H1 (cell line): ENCODE measurements at regions not wholly inside any gene's neighbourhood (a gene's known extent, or its start where the extent isn't known, plus 50 kb on each side); places are given as distances from the start of the nearest gene placed in this dataset.

Experiments used
- ATF2 ChIP-seq: IDR thresholded peaks from 2 replicates; pipeline ENCODE4 v1.6.1; 2012; ENCODE audit warnings: low read length, inconsistent platforms
- CTCF ChIP-seq, 3 experiments: IDR thresholded peaks; 1 replicate in 2 of 3; 2 replicates in 1 of 3; pipeline versions ENCODE4 v1.5.1 to v1.6.1; 2011; ENCODE audit warnings: low read length in 3 of 3, mild to moderate bottlenecking in 3 of 3, inconsistent platforms in 2 of 3, low read depth in 1 of 3, moderate library complexity in 1 of 3; ENCODE audit not compliant: insufficient read depth in 1 of 3; ENCODE audit errors: control extremely low read depth in 1 of 3
- EGR1 ChIP-seq: IDR thresholded peaks from 2 replicates; pipeline ENCODE4 v1.6.1; 2011; ENCODE audit warnings: low read depth, low read length, borderline replicate concordance
- POLR2A ChIP-seq, 2 experiments: IDR thresholded peaks; 1 replicate in 1 of 2; 2 replicates in 1 of 2; pipeline ENCODE4 v1.6.1; 2011; ENCODE audit warnings: low read depth in 2 of 2, low read length in 2 of 2, mild to moderate bottlenecking in 2 of 2; ENCODE audit errors: control extremely low read depth in 1 of 2
- POLR2AphosphoS5 ChIP-seq: IDR thresholded peaks from 2 replicates; pipeline ENCODE4 v1.6.1; 2011; ENCODE audit warnings: low read depth, low read length
- RAD21 ChIP-seq, 2 experiments: IDR thresholded peaks in 1 of 2; conservative IDR thresholded peaks in 1 of 2; 2 replicates each; pipeline ENCODE4 v1.6.1; 2011; ENCODE audit warnings: low read depth in 2 of 2, low read length in 2 of 2, improper control_type of control experiment in 1 of 2, inconsistent platforms in 1 of 2, mild to moderate bottlenecking in 1 of 2, moderate library complexity in 1 of 2
- SAP30 ChIP-seq: fragments of 300-600 bp; sonication (generic); IDR thresholded peaks from 2 replicates; pipeline ENCODE4 v1.7.1; 2012; ENCODE audit warnings: low read length, moderate library complexity, mild to moderate bottlenecking, inconsistent platforms; ENCODE audit not compliant: insufficient read depth, insufficient replicate concordance
- SIN3A ChIP-seq, 2 experiments: IDR thresholded peaks in 1 of 2; conservative IDR thresholded peaks in 1 of 2; 2 replicates each; pipeline ENCODE4 v1.6.1; 2011 to 2012; ENCODE audit warnings: low read length in 2 of 2, improper control_type of control experiment in 1 of 2, low read depth in 1 of 2, mild to moderate bottlenecking in 1 of 2

GRCh38 chr6:113668641-113669408, 188.3 kb upstream of the MARCKS start:
- TF ChIP-seq POLR2A (IDR thresholded peaks at IDR 0.05; ENCODE audit: control extremely low read depth in 1 of 2, low read depth in 2 of 2, low read length in 2 of 2), result no peak
- TF ChIP-seq SIN3A (conservative IDR thresholded peaks at IDR 0.05 in 1 of 2, IDR thresholded peaks at IDR 0.05 in 1 of 2; ENCODE audit: low read depth in 1 of 2, low read length in 2 of 2), result no peak
- TF ChIP-seq CTCF (IDR thresholded peaks at IDR 0.05; ENCODE audit: control extremely low read depth in 1 of 3, insufficient read depth in 1 of 3, low read depth in 1 of 3, low read length in 3 of 3), result no peak
- TF ChIP-seq RAD21 (IDR thresholded peaks at IDR 0.05 in 1 of 2, conservative IDR thresholded peaks at IDR 0.05 in 1 of 2; ENCODE audit: low read depth in 2 of 2, low read length in 2 of 2), result no peak
- no peak for TF ChIP-seq POLR2AphosphoS5
- no peak for TF ChIP-seq SAP30
- TF ChIP-seq EGR1, result no peak
- no peak for TF ChIP-seq ATF2
